Hematopoietic multipotent progenitor cell treated with erythropoietin and hydrocortisone succinate and interleukin-3 and kit ligand, for 8 days (in vitro differentiated cells): ENCODE measurements at regions not wholly inside any gene's neighbourhood (a gene's known extent, or its start where the extent isn't known, plus 50 kb on each side); places are given as distances from the start of the nearest gene placed in this dataset.

Experiments
- DNase-seq: peaks from one replicate; pipeline ENCODE4 v3.0.0-alpha.2; 2015

DNA sequence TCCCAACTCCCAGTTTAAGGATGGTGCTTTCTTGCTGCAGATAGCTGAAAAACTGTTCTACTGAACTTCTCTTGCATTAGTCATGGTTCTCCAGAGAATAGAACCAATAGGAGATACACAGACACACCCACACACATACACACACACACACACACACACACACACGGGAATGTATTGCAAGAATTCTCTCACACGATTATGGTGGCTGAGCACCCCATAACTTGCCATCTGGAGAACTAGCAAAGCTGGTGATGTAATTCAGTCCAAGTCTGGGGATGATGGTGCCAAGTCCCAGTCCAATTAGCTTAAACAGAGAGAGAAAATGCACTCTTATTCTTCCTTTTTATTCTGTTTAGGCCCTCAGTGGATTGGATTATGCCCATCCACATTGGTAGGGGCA, 643.9 kb downstream of the DIAPH3 start:
- no peak for DNase-seq

GRCh38 chr13:59521549-59521948, 642.2 kb downstream of the DIAPH3 start:
- no peak for DNase-seq

GRCh38 chr13:59522652-59523051, 641.1 kb downstream of the DIAPH3 start:
- DNase-seq, result no peak

GRCh38 chr13:59527500-59527899, 636.2 kb downstream of the DIAPH3 start:
- DNase-seq, result no peak

DNA sequence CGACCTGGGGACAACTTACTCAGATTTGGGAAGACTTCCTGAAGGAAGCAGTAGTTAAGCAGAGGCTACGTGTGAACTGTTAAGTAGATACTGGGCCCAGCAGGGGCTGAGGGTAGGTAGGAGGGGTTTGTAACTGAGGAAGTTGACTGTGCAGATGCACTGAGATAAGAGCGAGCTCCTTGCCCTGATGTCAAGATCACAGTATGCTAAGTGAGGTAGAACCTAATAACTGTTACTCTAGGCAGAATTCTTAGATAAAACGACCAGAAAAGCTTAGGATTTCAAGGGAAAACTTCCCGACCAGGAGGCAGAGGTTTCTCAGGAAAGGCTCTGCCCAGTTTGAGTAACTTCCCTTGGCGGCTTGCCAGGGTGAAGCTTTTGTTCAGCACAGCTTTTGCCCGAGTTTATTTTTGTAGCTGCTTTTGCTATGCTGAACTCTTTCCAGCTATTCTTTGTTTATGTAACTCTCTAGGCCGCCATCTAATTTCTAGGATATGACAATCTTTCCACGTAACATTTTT, 632.1 kb downstream of the DIAPH3 start:
- DNase-seq, result peak; percentile 59

GRCh38 chr13:59532405-59532804, 631.3 kb downstream of the DIAPH3 start:
- no peak for DNase-seq

DNA sequence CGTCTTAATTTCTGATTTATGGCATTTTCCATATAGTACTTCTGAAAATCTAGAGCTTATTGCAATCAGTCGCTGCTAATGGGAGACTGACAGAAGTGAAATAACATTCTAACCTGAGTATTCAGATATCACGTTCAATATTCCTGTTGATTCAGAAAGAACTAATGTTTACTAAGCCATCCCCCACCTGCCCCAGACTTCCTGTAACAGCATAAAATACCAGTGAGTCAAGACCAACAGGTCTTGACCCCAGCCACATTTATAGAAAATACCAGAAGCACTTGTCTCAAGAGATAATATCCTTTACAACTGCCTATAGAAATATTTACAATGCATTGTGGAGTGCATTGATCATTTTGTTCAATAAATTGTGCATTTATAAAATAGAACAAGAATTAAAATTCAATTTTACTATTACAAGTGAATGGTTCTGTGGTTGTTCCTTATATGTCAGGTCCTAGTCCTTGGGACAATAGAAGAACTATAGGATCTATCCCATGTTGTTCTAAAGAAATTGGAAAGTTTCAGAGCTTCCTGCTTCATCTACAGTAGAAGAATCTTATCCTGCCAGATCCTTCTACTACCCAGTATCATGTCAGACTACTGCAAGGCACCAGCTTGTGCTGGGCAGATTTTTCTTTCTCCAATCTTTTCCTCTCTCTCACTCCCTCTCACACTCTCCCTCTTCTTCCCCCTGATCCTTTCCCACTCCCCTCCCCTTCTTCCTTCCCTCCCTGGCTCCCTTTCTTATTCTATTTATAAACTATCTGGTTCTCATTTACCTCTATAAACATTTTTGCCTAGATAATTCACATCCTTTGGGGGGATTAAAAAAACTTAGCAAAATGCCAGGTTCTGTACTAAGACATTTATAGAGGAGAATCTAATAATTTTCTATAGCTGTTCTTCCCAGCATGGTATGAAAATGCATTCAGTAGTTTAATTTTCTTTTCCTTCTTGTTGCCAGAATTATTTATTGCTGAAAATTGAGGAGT, 629.9 kb downstream of the DIAPH3 start:
- no peak for DNase-seq

GRCh38 chr13:59534806-59535205, 628.9 kb downstream of the DIAPH3 start:
- no peak for DNase-seq

GRCh38 chr13:59537500-59537899, 626.2 kb downstream of the DIAPH3 start:
- no peak for DNase-seq

GRCh38 chr13:59538512-59538911, 625.2 kb downstream of the DIAPH3 start:
- no peak for DNase-seq

- DNase-seq, result no peak
Observed at GRCh38 chr13:59542303-59542702, 621.4 kb downstream of the DIAPH3 start.

GRCh38 chr13:59543418-59543817, 620.3 kb downstream of the DIAPH3 start:
- no peak for DNase-seq

DNA sequence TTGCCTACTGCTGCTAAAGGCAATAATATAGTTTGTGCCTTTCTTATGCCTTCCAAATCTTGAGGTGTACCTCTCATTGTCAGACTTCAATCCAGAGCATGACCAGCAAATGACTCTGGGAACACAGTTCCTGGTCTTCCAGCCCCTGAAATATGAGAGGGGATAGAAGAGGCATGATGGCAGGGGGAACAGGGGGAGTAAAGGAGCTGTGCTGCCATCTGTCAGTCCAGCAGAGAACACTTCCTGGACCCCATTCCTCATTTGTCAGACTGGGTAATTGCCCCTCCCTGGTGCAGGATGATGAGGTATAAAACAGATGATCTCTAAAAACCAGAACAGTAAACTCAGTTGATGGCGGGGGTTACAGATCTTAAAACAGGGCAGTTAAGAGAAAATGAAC, 618.7 kb downstream of the DIAPH3 start:
- DNase-seq, result no peak

DNA sequence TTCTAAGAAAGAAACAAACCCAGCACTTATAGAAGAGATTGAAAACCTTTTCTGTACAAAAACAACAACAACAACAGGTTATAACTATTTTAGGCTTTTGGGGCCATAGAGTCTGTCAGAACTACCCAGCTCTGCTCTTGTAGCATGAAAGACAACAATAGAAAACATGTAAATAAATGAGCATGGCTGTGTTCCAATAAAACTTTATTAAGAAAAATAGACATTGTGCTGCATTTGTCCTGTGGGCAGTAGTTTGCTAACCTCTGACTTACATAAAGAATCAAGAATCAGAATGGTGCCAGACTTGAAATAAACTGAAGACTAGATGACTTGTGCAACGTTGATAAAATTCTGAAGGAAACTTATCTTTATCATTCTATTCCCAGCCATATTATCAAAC, 617.5 kb downstream of the DIAPH3 start:
- DNase-seq, result no peak

DNA sequence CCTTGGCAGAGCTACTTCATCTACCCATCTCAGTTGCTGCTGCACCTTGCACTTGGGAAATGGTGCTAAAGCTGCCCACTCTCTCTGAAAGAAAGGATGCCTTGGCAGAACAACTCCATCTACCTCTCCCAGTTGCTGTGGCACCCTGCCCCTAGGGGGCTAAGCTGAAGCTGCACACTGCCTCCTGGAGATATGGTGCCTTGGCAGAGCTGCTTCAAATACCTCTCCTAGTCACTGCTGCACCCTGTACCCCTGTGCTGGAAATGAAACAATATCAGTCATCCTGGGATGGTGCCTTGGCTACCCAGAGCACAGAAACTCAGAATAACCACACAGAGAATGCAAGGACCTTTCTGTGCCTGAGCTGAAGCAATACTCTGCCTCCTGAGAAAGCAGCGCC, 615.8 kb downstream of the DIAPH3 start:
- DNase-seq, result peak; percentile 6

GRCh38 chr13:59562924-59563323, 600.8 kb downstream of the DIAPH3 start:
- no peak for DNase-seq

- DNase-seq, result no peak
Observed at GRCh38 chr13:59566561-59566960, 597.2 kb downstream of the DIAPH3 start.

- DNase-seq, result no peak
Observed at GRCh38 chr13:59568306-59568705, 595.4 kb downstream of the DIAPH3 start.

DNA sequence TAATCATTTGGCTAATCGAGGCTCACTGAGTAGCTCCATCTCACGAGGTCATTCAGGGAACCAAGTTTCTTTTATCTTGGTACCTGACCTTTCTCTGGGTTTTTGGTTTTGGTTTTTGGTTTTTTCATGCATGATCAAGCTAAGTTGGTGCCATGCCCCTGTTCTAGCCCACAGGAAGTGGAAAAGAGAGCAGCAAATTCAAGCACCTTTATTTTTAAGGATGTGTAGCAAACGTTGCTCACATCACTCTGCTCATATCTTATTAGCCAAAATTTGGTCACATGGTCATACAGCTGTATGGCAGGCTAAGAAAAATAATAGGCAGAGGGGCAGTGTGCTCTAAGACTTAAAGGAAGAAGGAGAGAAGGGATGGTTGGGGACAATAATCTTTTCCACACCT, 593.5 kb downstream of the DIAPH3 start:
- DNase-seq, result no peak

DNA sequence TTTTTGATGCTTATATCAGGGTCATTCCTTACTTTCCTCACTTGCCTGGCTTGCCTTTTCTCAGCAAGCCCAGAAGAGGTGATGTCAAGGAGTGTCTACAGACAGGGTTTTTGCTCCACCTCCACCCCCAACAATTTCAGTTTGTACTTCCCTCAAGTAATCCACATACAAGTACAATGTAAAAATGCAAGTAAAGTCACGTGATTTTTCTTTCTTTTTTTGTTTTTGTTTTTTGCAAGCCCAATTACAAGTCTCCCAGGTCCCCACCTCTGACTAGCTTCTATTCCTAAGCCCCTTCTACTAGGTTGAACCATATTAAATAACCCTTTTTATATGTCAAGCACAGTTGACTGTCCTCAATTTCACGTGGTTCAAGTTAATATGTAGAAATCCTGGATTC, 579.6 kb downstream of the DIAPH3 start:
- DNase-seq, result no peak

- DNase-seq, result no peak
Observed at GRCh38 chr13:59584761-59585670, 578.7 kb downstream of the DIAPH3 start.

DNA sequence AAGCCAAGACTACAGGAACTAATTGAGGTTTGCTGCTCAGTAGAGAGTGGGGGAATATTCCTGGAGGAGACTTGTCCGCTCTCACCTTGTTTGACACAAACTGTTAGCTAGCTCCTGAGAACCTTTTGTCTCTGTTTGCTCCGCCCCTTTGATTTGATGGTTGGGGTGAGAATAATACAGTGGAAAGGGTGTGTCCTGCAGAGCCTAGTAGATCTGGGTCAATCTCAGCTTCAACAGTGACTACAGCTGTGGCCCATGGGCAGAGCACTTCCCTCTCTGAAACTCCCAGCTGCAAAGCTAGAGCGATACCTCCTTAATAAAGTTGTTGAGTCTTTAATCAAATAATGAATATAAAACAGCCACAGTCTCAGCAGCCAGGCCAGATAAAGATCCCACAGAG, 576.7 kb downstream of the DIAPH3 start:
- DNase-seq, result no peak

DNA sequence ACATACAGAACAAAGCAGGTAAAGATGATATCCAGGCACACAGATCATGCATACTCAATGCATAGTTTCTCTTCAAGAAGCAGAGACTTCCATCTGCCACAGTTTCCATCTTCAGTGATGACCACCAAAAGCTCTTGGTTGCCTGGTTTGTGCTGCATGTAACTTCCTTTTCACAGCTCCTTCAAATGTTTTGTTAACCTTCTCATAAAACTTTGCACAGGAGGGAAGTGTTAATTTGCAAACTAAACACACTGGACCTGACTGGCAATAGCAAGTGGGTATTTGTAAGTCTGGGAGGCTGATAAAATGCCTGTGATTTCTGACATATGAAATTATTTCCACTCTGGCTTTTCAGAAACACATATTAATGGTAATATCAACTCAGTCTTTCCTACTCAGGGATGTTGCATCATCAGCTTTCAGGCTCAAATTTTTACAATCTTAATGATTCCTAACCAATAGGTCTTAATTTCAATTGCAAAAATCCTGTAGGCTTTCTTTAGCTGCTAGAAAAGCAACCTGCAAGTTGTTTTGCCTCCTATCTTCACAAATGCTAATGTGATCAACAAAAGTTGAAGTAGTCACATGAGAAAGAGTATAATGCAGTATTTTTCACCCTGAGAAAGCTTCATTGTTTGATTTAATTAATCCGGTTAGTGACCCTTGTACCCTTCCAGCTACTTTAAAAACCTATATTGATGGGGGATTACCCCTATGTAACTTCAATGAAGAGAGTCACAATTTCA, 575.6 kb downstream of the DIAPH3 start:
- no peak for DNase-seq
